ENCODE measurements at regions not wholly inside any gene's neighbourhood (a gene's known extent, or its start where the extent isn't known, plus 50 kb on each side); places are given as distances from the start of the nearest gene placed in this dataset.

GRCh38 chr2:226396541-226396940 is 403.1 kb downstream of the IRS1 start:
- TF ChIP-seq CTCF (conservative IDR thresholded peaks at IDR 0.05 in 1 of 2, IDR thresholded peaks at IDR 0.05 in 1 of 2; ENCODE audit: low read depth in 1 of 2, low read length in 2 of 2), result no peak
- no peak for TF ChIP-seq EZH2 (IDR thresholded peaks at IDR 0.05; ENCODE audit: low read length, missing control alignments)
